Suprapubic skin (tissue), 4 donors: ENCODE measurements at regions not wholly inside any gene's neighbourhood (a gene's known extent, or its start where the extent isn't known, plus 50 kb on each side); places are given as distances from the start of the nearest gene placed in this dataset.

Experiments
- DNase-seq, 2 donors: peaks; one replicate each; pipeline ENCODE4 v3.0.0-alpha.2; 2019; ENCODE audit warnings: low spot score in 2 of 2
- H3K27ac ChIP-seq: fragments of 200-600 bp; sonication (generic); one replicate; pipeline ENCODE4 v1.5.1; 2019
- H3K27me3 ChIP-seq: fragments of 200-600 bp; sonication (generic); one replicate; pipeline ENCODE4 v1.5.1; 2019
- H3K36me3 ChIP-seq: fragments of 200-600 bp; sonication (generic); one replicate; pipeline ENCODE4 v1.5.1; 2019
- H3K4me1 ChIP-seq: fragments of 200-600 bp; sonication (generic); one replicate; pipeline ENCODE4 v1.5.1; 2019
- H3K4me3 ChIP-seq: fragments of 200-600 bp; sonication (generic); one replicate; pipeline ENCODE4 v1.5.1; 2019; ENCODE audit warnings: mild to moderate bottlenecking
- H3K9me3 ChIP-seq: fragments of 200-600 bp; sonication (generic); one replicate; pipeline ENCODE4 v1.5.1; 2019
- EP300 ChIP-seq: sonication (generic); formaldehyde crosslinking; IDR thresholded peaks from one replicate; pipeline ENCODE4 v1.6.1; 2017; ENCODE audit warnings: antibody characterized with exemption
- POLR2A ChIP-seq, 2 donors: fragments of 450-650 bp; IDR thresholded peaks; one replicate each; pipeline ENCODE4 v1.6.1; 2017; ENCODE audit warnings: antibody characterized with exemption in 2 of 2, mild to moderate bottlenecking in 2 of 2, moderate library complexity in 2 of 2
- POLR2AphosphoS5 ChIP-seq, 3 donors: sonication (generic); formaldehyde crosslinking; IDR thresholded peaks; one replicate each; pipeline ENCODE4 v1.6.1; 2017; ENCODE audit warnings: antibody characterized with exemption in 3 of 3
- WGBS: methylation state at CpG from one replicate; pipeline ENCODE4 v1.1.5; 2018; 5-methylcytosine and 5-hydroxymethylcytosine counted together
- TF ChIP-seq, protein P1 (sequence below), 2 donors: fragments of 200-600 bp in 1 of 2; fragments of 450-650 bp in 1 of 2; sonication (generic) in 1 of 2; IDR thresholded peaks; one replicate each; pipeline ENCODE4 v1.5.1; 2016 to 2019; ENCODE audit warnings: antibody characterized with exemption in 2 of 2, mild to moderate bottlenecking in 1 of 2, moderate library complexity in 1 of 2

DNA sequence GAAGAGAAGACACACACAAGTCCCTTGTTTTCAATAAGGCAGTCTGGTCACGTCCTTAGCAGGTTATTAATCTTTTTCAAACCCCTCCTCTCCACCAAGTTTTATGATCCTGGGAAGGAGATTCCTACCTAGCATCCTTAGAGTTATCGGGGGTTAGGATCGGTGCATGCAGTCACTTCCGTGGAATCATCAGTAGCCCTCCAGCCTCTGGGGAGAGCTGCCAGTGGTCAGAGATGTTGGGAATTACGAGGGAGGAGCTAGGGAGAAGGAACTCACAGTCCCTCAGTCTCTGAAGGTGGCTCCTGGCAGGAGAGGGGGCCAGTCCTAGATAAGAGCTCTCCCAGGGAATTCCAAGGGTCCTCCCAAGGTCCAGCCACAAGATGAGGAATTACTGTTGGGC is 57.7 kb upstream of the ATP5PO start:
- no peaks in the 10 kb centered on the region for H3K36me3 ChIP-seq
- H3K27ac ChIP-seq: no peak overlapping the region
- H3K4me3 ChIP-seq: no peak overlapping the region
- H3K4me1 ChIP-seq: peaks cover 29% of the 10 kb centered on the region
- no peak for DNase-seq
- H3K27me3 ChIP-seq: no peaks in the 10 kb centered on the region
- WGBS: 85% methylated on average over 5 of the region's 5 CpGs
- no peaks in the 10 kb centered on the region for H3K9me3 ChIP-seq
- TF ChIP-seq, protein P1, sequence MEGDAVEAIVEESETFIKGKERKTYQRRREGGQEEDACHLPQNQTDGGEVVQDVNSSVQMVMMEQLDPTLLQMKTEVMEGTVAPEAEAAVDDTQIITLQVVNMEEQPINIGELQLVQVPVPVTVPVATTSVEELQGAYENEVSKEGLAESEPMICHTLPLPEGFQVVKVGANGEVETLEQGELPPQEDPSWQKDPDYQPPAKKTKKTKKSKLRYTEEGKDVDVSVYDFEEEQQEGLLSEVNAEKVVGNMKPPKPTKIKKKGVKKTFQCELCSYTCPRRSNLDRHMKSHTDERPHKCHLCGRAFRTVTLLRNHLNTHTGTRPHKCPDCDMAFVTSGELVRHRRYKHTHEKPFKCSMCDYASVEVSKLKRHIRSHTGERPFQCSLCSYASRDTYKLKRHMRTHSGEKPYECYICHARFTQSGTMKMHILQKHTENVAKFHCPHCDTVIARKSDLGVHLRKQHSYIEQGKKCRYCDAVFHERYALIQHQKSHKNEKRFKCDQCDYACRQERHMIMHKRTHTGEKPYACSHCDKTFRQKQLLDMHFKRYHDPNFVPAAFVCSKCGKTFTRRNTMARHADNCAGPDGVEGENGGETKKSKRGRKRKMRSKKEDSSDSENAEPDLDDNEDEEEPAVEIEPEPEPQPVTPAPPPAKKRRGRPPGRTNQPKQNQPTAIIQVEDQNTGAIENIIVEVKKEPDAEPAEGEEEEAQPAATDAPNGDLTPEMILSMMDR (IDR thresholded peaks at IDR 0.05): no peak
- TF ChIP-seq POLR2AphosphoS5 (IDR thresholded peaks at IDR 0.05) (no peak), EP300 (no peak)

DNA sequence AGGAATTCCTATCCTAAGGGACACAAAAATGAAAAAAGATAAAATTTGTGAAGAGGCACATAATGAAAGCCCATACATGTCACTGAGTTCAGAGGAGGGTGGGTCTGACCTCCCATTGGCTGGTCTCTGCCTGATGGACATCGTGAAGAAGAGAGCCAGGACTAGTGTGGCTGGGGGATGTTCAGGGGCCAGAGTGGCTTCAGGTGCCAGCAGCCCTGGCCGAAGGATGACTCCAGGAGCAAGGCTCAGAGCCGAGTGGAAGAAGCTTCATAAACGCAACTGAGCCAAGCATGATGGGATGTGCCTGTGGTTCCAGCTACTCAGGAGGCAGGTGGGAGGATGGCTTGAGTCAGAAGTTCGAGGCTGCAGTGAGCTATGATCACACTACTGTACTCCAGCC is 56.9 kb upstream of the ATP5PO start:
- H3K4me1 ChIP-seq: peaks cover 29% of the 10 kb centered on the region
- DNase-seq: no peak
- H3K4me3 ChIP-seq: no peak overlapping the region
- 93% methylated on average over 5 of the region's 5 CpGs for WGBS
- H3K36me3 ChIP-seq: no peaks in the 10 kb centered on the region
- H3K27ac ChIP-seq: no peak overlapping the region
- H3K27me3 ChIP-seq: no peaks in the 10 kb centered on the region
- TF ChIP-seq, protein P1 (IDR thresholded peaks at IDR 0.05): no peak
- TF ChIP-seq POLR2A (IDR thresholded peaks at IDR 0.05): no peak
- no peak for TF ChIP-seq EP300
- H3K9me3 ChIP-seq: no peaks in the 10 kb centered on the region

DNA sequence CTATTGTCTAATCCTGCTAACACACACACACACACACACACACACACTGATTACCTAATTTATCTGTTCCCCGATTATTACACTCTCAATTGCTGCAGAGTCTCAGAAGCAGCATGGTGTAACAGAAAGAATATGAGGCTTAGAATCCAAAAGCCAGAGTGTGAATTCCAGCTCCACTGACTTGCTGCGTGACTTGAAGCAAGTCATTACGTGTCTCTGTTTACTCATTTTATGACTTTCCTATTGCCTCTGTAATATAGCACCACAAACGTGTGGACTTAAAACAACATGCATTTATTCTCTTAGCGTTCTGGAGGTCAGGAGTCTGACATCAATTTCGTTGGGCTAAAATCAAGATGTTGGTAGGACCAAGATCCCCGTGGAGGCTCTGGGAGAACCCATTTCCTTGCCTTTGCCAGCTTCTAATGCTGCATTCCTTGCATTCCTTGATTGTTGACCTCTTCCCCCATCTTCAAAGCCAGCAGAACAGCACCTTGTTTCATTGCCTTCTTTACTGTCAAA is 55.9 kb upstream of the ATP5PO start:
- Histone ChIP-seq H3K27ac (no peak overlapping the region), H3K4me1 (peaks cover 21% of the 10 kb centered on the region), H3K9me3 (no peaks in the 10 kb centered on the region), H3K36me3 (no peaks in the 10 kb centered on the region), H3K27me3 (no peaks in the 10 kb centered on the region), H3K4me3 (no peak overlapping the region)
- no peak for TF ChIP-seq POLR2AphosphoS5 (IDR thresholded peaks at IDR 0.05)
- TF ChIP-seq POLR2A (IDR thresholded peaks at IDR 0.05): no peak
- TF ChIP-seq, protein P1 (IDR thresholded peaks at IDR 0.05): no peak
- no peak for TF ChIP-seq EP300
- 57% methylated on average over 7 of the region's 7 CpGs for WGBS
- no peak for DNase-seq

DNA sequence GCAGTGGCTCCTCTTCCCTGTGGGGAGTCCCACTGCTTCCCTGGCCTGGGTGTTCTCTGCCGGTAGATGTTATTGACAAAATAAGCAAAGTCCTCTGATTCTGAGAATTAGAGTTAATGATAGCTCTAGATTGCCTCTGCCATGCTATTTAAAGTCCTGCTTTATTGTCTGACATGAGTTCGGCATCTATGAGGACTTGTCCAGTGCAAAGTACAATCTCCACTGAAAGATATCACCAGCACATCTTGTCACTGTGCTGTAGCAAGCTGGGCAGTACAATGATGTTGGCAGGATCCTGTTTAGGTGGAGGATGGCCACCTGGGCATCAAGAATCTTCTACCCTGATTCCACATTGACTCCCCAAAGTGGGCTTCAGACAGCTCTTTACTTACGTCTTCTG is 54.0 kb upstream of the ATP5PO start:
- TF ChIP-seq, protein P1 (IDR thresholded peaks at IDR 0.05): no peak
- TF ChIP-seq EP300 (no peak), POLR2AphosphoS5 (IDR thresholded peaks at IDR 0.05) (no peak)
- no peaks in the 10 kb centered on the region for H3K36me3 ChIP-seq
- no peak overlapping the region for H3K27ac ChIP-seq
- peaks cover 8% of the 10 kb centered on the region for H3K4me1 ChIP-seq
- H3K4me3 ChIP-seq: no peak overlapping the region
- H3K27me3 ChIP-seq: no peaks in the 10 kb centered on the region
- no peak for DNase-seq
- WGBS: 90% methylated on average over 3 of the region's 3 CpGs
- H3K9me3 ChIP-seq: no peaks in the 10 kb centered on the region

DNA sequence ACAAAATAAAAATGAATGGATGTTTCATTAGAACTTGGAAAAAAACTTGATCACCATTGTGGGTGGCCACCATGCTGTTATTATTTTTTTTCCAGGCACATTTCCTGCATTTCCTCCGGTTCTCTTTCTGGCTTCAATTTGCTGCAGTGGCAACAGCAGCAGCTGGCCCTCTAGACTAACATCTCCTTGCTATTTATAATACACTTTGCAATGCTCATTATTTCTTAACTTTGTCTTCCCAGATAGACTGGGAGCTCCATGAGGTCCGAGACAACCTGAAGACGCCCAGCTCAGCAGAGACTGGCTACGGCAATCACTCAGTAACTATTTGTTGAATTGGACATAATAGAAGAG is 53.4 kb upstream of the ATP5PO start:
- TF ChIP-seq, protein P1 (IDR thresholded peaks at IDR 0.05): no peak
- TF ChIP-seq POLR2AphosphoS5 (IDR thresholded peaks at IDR 0.05) (no peak), EP300 (no peak), POLR2A (IDR thresholded peaks at IDR 0.05) (no peak)
- Histone ChIP-seq H3K4me3 (no peak overlapping the region), H3K9me3 (no peaks in the 10 kb centered on the region), H3K36me3 (no peaks in the 10 kb centered on the region), H3K27ac (no peak overlapping the region), H3K27me3 (no peaks in the 10 kb centered on the region), H3K4me1 (peaks cover 8% of the 10 kb centered on the region)
- WGBS: 61% methylated on average over 4 of the region's 4 CpGs
- no peak for DNase-seq
